Activated CD8-positive, alpha-beta memory T cell treated with anti-CD3 and anti-CD28 coated beads, Interleukin-2, amount 50 U/mL, for 1 hour (primary cell): ENCODE measurements at regions not wholly inside any gene's neighbourhood (a gene's known extent, or its start where the extent isn't known, plus 50 kb on each side); places are given as distances from the start of the nearest gene placed in this dataset.

Experiments
- DNase-seq: peaks from one replicate; pipeline ENCODE4 v3.0.0-alpha.2; 2020; ENCODE audit errors: extremely low read depth

- no peak for DNase-seq
These were observed 196.9 kb downstream of the MYCN start for GRCh38 chr2:16137080-16137755.

GRCh38 chr2:16136461-16137035, 196.2 kb downstream of the MYCN start:
- DNase-seq = no peak

- DNase-seq = no peak
These were observed 195.6 kb downstream of the MYCN start for GRCh38 chr2:16135913-16136310.

- no peak for DNase-seq
These were observed 195.0 kb downstream of the MYCN start for GRCh38 chr2:16135196-16135912.

- no peak for DNase-seq
These were observed 194.3 kb downstream of the MYCN start for GRCh38 chr2:16134436-16135165.

GRCh38 chr2:16130906-16131400, 190.6 kb downstream of the MYCN start:
- no peak for DNase-seq

GRCh38 chr2:16130541-16130880, 190.2 kb downstream of the MYCN start:
- DNase-seq = no peak

GRCh38 chr2:16129716-16130540, 189.6 kb downstream of the MYCN start:
- DNase-seq = no peak

GRCh38 chr2:16128746-16129610, 188.6 kb downstream of the MYCN start:
- DNase-seq = no peak

GRCh38 chr2:16127958-16128357, 187.6 kb downstream of the MYCN start:
- DNase-seq = no peak

GRCh38 chr2:16127276-16127940, 187.1 kb downstream of the MYCN start:
- DNase-seq = no peak

GRCh38 chr2:16126517-16127275, 186.3 kb downstream of the MYCN start:
- no peak for DNase-seq

- DNase-seq = no peak
These were observed 185.5 kb downstream of the MYCN start for GRCh38 chr2:16125614-16126516.

GRCh38 chr2:16124881-16125613, 184.7 kb downstream of the MYCN start:
- DNase-seq = no peak

- DNase-seq = no peak
These were observed 183.8 kb downstream of the MYCN start for GRCh38 chr2:16123856-16124780.

- DNase-seq = no peak
These were observed 183.1 kb downstream of the MYCN start for GRCh38 chr2:16123421-16123820.
